ENCODE measurements at regions not wholly inside any gene's neighbourhood (a gene's known extent, or its start where the extent isn't known, plus 50 kb on each side); places are given as distances from the start of the nearest gene placed in this dataset.
"Not testable (repeated sequence)": the region's sequence is repeated elsewhere in the genome, so short reads cannot be mapped to it uniquely, and the experiment has no call there.

- no peak for DNase-seq
Observed at GRCh38 chr4:159748834-159749444, 646.1 kb downstream of the RAPGEF2 start.

- no peak for DNase-seq
Observed at GRCh38 chr4:159757499-159757898, 654.6 kb downstream of the RAPGEF2 start.

- DNase-seq = no peak
Observed at GRCh38 chr4:159758061-159758460, 655.2 kb downstream of the RAPGEF2 start.

GRCh38 chr4:159762672-159763071 is 659.8 kb downstream of the RAPGEF2 start:
- no peak for DNase-seq

GRCh38 chr4:159764343-159764952 is 661.6 kb downstream of the RAPGEF2 start:
- no peak for DNase-seq

GRCh38 chr4:159765382-159765781 is 662.5 kb downstream of the RAPGEF2 start:
- DNase-seq = no peak

GRCh38 chr4:159766241-159766640 is 663.4 kb downstream of the RAPGEF2 start:
- DNase-seq = no peak

- DNase-seq = no peak
Observed at GRCh38 chr4:159767406-159767805, 664.5 kb downstream of the RAPGEF2 start.

GRCh38 chr4:159768016-159768415 is 665.1 kb downstream of the RAPGEF2 start:
- no peak for DNase-seq

- no peak for DNase-seq
Observed at GRCh38 chr4:159770401-159770800, 667.5 kb downstream of the RAPGEF2 start.

GRCh38 chr4:159770969-159771368 is 668.1 kb downstream of the RAPGEF2 start:
- no peak for DNase-seq

- no peak for DNase-seq
Observed at GRCh38 chr4:159776961-159777360, 674.1 kb downstream of the RAPGEF2 start.

- no peak for DNase-seq
Observed at GRCh38 chr4:159777689-159778088, 674.8 kb downstream of the RAPGEF2 start.

GRCh38 chr4:159778298-159778697 is 675.4 kb downstream of the RAPGEF2 start:
- DNase-seq = no peak

GRCh38 chr4:159779716-159780115 is 676.8 kb downstream of the RAPGEF2 start:
- no peak for DNase-seq

- no peak for DNase-seq
Observed at GRCh38 chr4:159780196-159780922, 677.5 kb downstream of the RAPGEF2 start.

GRCh38 chr4:159787901-159788300 is 685.0 kb downstream of the RAPGEF2 start:
- no peak for DNase-seq

- no peak for DNase-seq
Observed at GRCh38 chr4:159791334-159791733, 688.5 kb downstream of the RAPGEF2 start.

GRCh38 chr4:159804592-159804991 is 701.7 kb downstream of the RAPGEF2 start:
- DNase-seq = not testable (repeated sequence)

GRCh38 chr4:159823743-159824142 is 720.9 kb downstream of the RAPGEF2 start:
- DNase-seq = no peak

GRCh38 chr4:159828687-159829086 is 725.8 kb downstream of the RAPGEF2 start:
- no peak for DNase-seq

- no peak for DNase-seq
Observed at GRCh38 chr4:159829184-159829583, 726.3 kb downstream of the RAPGEF2 start.

GRCh38 chr4:159837071-159837470 is 734.2 kb downstream of the RAPGEF2 start:
- DNase-seq = no peak

- no peak for DNase-seq
Observed at GRCh38 chr4:159855731-159856130, 752.9 kb downstream of the RAPGEF2 start.
